ENCODE measurements at regions not wholly inside any gene's neighbourhood (a gene's known extent, or its start where the extent isn't known, plus 50 kb on each side); places are given as distances from the start of the nearest gene placed in this dataset.

DNA sequence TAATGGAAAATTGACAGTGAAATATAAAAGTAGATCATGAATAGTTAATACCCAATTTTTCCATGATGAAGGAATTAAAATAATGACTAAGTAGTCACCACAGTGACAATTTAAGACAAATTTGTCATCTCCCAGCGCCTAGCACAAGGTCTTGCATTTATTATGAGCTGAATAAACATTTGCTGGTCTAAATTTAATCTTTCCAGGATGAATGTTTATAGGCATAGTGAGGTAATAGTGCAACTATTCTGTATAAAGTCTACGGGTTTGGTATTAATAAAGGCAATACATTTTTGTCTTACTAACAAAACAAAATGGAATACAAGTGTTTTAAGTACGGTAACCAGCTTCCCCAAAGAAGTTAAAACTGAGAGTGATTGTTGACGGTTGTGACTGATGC, 209.3 kb downstream of the CD47 start:
- no peak overlapping the region for H4K8ac ChIP-seq (ENCODE audit: low read depth, low read length)
- no peaks in the 10 kb centered on the region for H3K9me3 ChIP-seq (ENCODE audit: insufficient read depth, low read depth, low read length)
- no peak for DNase-seq
- H3K9ac ChIP-seq (ENCODE audit: low read length), result no peak overlapping the region
- no peak overlapping the region for H3K14ac ChIP-seq (ENCODE audit: low read length)
- H3K27me3 ChIP-seq (ENCODE audit: insufficient read depth, low read length), result no peaks in the 10 kb centered on the region
- H2BK5ac ChIP-seq (ENCODE audit: low read depth, low read length, poor library complexity), result no peak overlapping the region
- H3K4me2 ChIP-seq (ENCODE audit: low read length), result no peak overlapping the region
- no peak overlapping the region for H2BK120ac ChIP-seq (ENCODE audit: insufficient read depth, low read length, poor library complexity)
- no peak overlapping the region for H3K4me3 ChIP-seq (ENCODE audit: low read depth, low read length)
- H4K91ac ChIP-seq (ENCODE audit: low read depth, low read length), result no peak overlapping the region
- H2AFZ ChIP-seq (ENCODE audit: insufficient read depth, low read length, poor library complexity), result no peak overlapping the region
- no peaks in the 10 kb centered on the region for H3K36me3 ChIP-seq (ENCODE audit: control insufficient read depth in 1 of 2, insufficient read depth in 2 of 2, low read length in 2 of 2)
- no CpG with 5 or more reads among the region's 4 CpGs for WGBS (ENCODE audit: extremely low coverage, insufficient coverage, insufficient read length)
- H3K4ac ChIP-seq (ENCODE audit: low read depth, low read length), result no peak overlapping the region
- no peaks in the 10 kb centered on the region for H3K79me2 ChIP-seq (ENCODE audit: control insufficient read depth, insufficient read depth, low read length, poor library complexity)
- no peak overlapping the region for H3K18ac ChIP-seq (ENCODE audit: low read length)
- H3K79me1 ChIP-seq (ENCODE audit: low read length), result peaks cover 1% of the 10 kb centered on the region
- H3K4me1 ChIP-seq (ENCODE audit: control insufficient read depth in 1 of 2, insufficient read depth in 2 of 2, low read length in 2 of 2), result peaks cover 4 to 6% of the 10 kb centered on the region in 2 experiments
- H2AK5ac ChIP-seq (ENCODE audit: low read length), result no peak overlapping the region
- no peak overlapping the region for H3K23ac ChIP-seq (ENCODE audit: low read length)
- H4K12ac ChIP-seq (ENCODE audit: low read depth, low read length), result no peak overlapping the region
- no peak overlapping the region for H2BK12ac ChIP-seq (ENCODE audit: low read length)
- H3K27ac ChIP-seq (ENCODE audit: low read depth, low read length), result no peak overlapping the region

- Histone ChIP-seq H4K12ac (ENCODE audit: low read depth, low read length) (no peak overlapping the region), H3K36me3 (ENCODE audit: control insufficient read depth in 1 of 2, insufficient read depth in 2 of 2, low read length in 2 of 2) (no peaks in the 10 kb centered on the region), H3K79me2 (ENCODE audit: control insufficient read depth, insufficient read depth, low read length, poor library complexity) (no peaks in the 10 kb centered on the region), H2AK5ac (ENCODE audit: low read length) (no peak overlapping the region), H3K4ac (ENCODE audit: low read depth, low read length) (no peak overlapping the region), H3K27me3 (ENCODE audit: insufficient read depth, low read length) (no peaks in the 10 kb centered on the region), H3K14ac (ENCODE audit: low read length) (no peak overlapping the region), H3K4me2 (ENCODE audit: low read length) (no peak overlapping the region), H2BK120ac (ENCODE audit: insufficient read depth, low read length, poor library complexity) (no peak overlapping the region), H3K79me1 (ENCODE audit: low read length) (peaks cover 1% of the 10 kb centered on the region), H3K9ac (ENCODE audit: low read length) (no peak overlapping the region), H3K18ac (ENCODE audit: low read length) (no peak overlapping the region), H2AFZ (ENCODE audit: insufficient read depth, low read length, poor library complexity) (no peak overlapping the region), H3K9me3 (ENCODE audit: insufficient read depth, low read depth, low read length) (no peaks in the 10 kb centered on the region), H2BK12ac (ENCODE audit: low read length) (no peak overlapping the region), H2BK5ac (ENCODE audit: low read depth, low read length, poor library complexity) (no peak overlapping the region), H4K8ac (ENCODE audit: low read depth, low read length) (no peak overlapping the region), H3K27ac (ENCODE audit: low read depth, low read length) (no peak overlapping the region), H4K91ac (ENCODE audit: low read depth, low read length) (no peak overlapping the region), H3K4me3 (ENCODE audit: low read depth, low read length) (no peak overlapping the region), H3K4me1 (ENCODE audit: control insufficient read depth in 1 of 2, insufficient read depth in 2 of 2, low read length in 2 of 2) (peaks cover 4 to 6% of the 10 kb centered on the region in 2 experiments), H3K23ac (ENCODE audit: low read length) (no peak overlapping the region)
- no CpG with 5 or more reads among the region's 4 CpGs for WGBS (ENCODE audit: extremely low coverage, insufficient coverage, insufficient read length)
- DNase-seq, result no peak
These were observed 210.1 kb downstream of the CD47 start for GRCh38 chr3:107880702-107881101.

DNA sequence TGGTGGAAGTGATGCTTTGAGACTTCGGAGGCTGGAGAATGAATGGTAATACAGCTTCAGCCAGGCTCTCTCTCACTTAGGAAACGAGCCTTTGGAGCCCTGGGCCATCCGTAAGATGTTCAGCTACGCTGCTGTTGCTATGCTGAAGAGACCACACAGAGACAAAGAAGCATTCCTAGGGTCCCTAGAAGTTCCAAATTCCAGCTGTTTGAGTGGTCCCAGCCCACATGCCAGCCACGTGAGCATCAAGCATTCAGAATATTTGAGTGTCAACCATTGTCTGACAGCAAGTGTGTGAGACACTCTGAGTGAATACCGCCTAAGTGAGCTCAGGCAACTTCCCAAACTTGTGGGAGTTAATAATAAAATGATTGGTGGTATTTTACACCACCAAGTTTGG, 212.9 kb downstream of the CD47 start:
- H2AK5ac ChIP-seq (ENCODE audit: low read length), result no peak overlapping the region

DNA sequence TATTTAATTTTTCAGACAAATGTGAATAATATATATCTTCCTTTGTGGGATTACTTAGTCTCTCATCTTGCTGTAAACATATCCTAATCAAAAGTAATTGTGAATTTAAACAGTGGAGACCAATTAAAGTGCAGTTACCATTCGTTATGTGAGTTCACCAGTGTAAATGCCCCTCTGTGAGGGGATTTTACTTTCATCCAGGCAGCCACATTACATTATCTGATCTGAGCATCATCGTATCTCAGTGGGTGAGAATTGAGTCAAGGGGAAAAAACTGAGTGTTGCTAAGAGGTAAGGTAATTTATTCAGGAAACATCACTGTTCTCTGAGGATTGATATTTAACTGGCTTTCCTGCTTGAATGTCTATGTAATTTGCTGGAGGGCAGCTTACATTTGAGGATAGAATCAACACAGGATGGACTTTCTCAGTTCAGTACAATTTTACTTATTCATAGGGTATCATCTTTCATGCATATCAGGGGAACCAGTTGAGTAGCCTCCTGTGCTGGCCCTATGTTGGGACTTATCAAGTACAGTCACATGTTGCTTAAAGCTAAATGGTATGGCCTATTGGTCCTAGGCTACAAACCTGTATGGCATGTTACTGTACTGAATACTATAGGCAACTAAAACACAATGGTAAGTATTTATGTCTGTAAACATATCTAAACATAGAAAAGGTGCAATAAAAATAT, 219.7 kb downstream of the CD47 start:
- no peaks in the 10 kb centered on the region for H3K27me3 ChIP-seq (ENCODE audit: insufficient read depth, low read length)
- no peak overlapping the region for H2AK5ac ChIP-seq (ENCODE audit: low read length)
- no peak overlapping the region for H3K14ac ChIP-seq (ENCODE audit: low read length)
- H2BK5ac ChIP-seq (ENCODE audit: low read depth, low read length, poor library complexity), result no peak overlapping the region
- no peak overlapping the region for H3K18ac ChIP-seq (ENCODE audit: low read length)
- no peak overlapping the region for H2BK12ac ChIP-seq (ENCODE audit: low read length)
- H3K79me2 ChIP-seq (ENCODE audit: control insufficient read depth, insufficient read depth, low read length, poor library complexity), result no peaks in the 10 kb centered on the region
- no peak overlapping the region for H4K12ac ChIP-seq (ENCODE audit: low read depth, low read length)
- H4K8ac ChIP-seq (ENCODE audit: low read depth, low read length), result no peak overlapping the region
- H3K4ac ChIP-seq (ENCODE audit: low read depth, low read length), result no peak overlapping the region
- H3K23ac ChIP-seq (ENCODE audit: low read length), result no peak overlapping the region
- no peaks in the 10 kb centered on the region for H3K36me3 ChIP-seq (ENCODE audit: control insufficient read depth in 1 of 2, insufficient read depth in 2 of 2, low read length in 2 of 2)
- H3K27ac ChIP-seq (ENCODE audit: low read depth, low read length), result no peak overlapping the region
- H4K91ac ChIP-seq (ENCODE audit: low read depth, low read length), result no peak overlapping the region
- H3K79me1 ChIP-seq (ENCODE audit: low read length), result no peaks in the 10 kb centered on the region
- H3K9me3 ChIP-seq (ENCODE audit: insufficient read depth, low read depth, low read length), result no peaks in the 10 kb centered on the region
- no peaks in the 10 kb centered on the region for H3K4me1 ChIP-seq (ENCODE audit: control insufficient read depth in 1 of 2, insufficient read depth in 2 of 2, low read length in 2 of 2)
- peak in 1 of 2 donors; percentile 3 for DNase-seq
- no peak overlapping the region for H3K4me3 ChIP-seq (ENCODE audit: low read depth, low read length)
- no peak overlapping the region for H2AFZ ChIP-seq (ENCODE audit: insufficient read depth, low read length, poor library complexity)
- H3K4me2 ChIP-seq (ENCODE audit: low read length), result no peak overlapping the region
- H2BK120ac ChIP-seq (ENCODE audit: insufficient read depth, low read length, poor library complexity), result no peak overlapping the region
- no peak overlapping the region for H3K9ac ChIP-seq (ENCODE audit: low read length)
- no CpG with 5 or more reads among the region's 2 CpGs for WGBS (ENCODE audit: extremely low coverage, insufficient coverage, insufficient read length)

More for the DNA sequence above, 212.9 kb downstream of the CD47 start:
- Histone ChIP-seq H3K4ac (ENCODE audit: low read depth, low read length) (no peak overlapping the region), H4K12ac (ENCODE audit: low read depth, low read length) (no peak overlapping the region), H3K36me3 (ENCODE audit: control insufficient read depth in 1 of 2, insufficient read depth in 2 of 2, low read length in 2 of 2) (no peaks in the 10 kb centered on the region), H2AFZ (ENCODE audit: insufficient read depth, low read length, poor library complexity) (no peak overlapping the region), H2BK120ac (ENCODE audit: insufficient read depth, low read length, poor library complexity) (no peak overlapping the region), H3K79me2 (ENCODE audit: control insufficient read depth, insufficient read depth, low read length, poor library complexity) (no peaks in the 10 kb centered on the region), H4K91ac (ENCODE audit: low read depth, low read length) (no peak overlapping the region), H2BK5ac (ENCODE audit: low read depth, low read length, poor library complexity) (no peak overlapping the region), H3K23ac (ENCODE audit: low read length) (no peak overlapping the region), H3K9me3 (ENCODE audit: insufficient read depth, low read depth, low read length) (no peaks in the 10 kb centered on the region), H3K4me3 (ENCODE audit: low read depth, low read length) (no peak overlapping the region), H3K4me1 (ENCODE audit: control insufficient read depth in 1 of 2, insufficient read depth in 2 of 2, low read length in 2 of 2) (peaks cover 4 to 6% of the 10 kb centered on the region in 2 experiments), H3K4me2 (ENCODE audit: low read length) (peak overlapping the region; percentile 14), H3K14ac (ENCODE audit: low read length) (no peak overlapping the region), H3K9ac (ENCODE audit: low read length) (no peak overlapping the region), H3K79me1 (ENCODE audit: low read length) (no peaks in the 10 kb centered on the region), H2BK12ac (ENCODE audit: low read length) (no peak overlapping the region), H3K18ac (ENCODE audit: low read length) (no peak overlapping the region), H4K8ac (ENCODE audit: low read depth, low read length) (no peak overlapping the region), H3K27ac (ENCODE audit: low read depth, low read length) (no peak overlapping the region), H3K27me3 (ENCODE audit: insufficient read depth, low read length) (no peaks in the 10 kb centered on the region)
- DNase-seq, result peak in 1 of 2 donors; percentile 22
- WGBS (ENCODE audit: extremely low coverage, insufficient coverage, insufficient read length), result no CpG with 5 or more reads among the region's 6 CpGs

Measured in trophoblast cell (in vitro differentiated cells and primary cell).